GM18868 (cell line): ENCODE measurements at regions not wholly inside any gene's neighbourhood (a gene's known extent, or its start where the extent isn't known, plus 50 kb on each side); places are given as distances from the start of the nearest gene placed in this dataset.

Experiments used
- ATAC-seq: cut with Tn5 transposase; IDR thresholded peaks from one replicate; pipeline ENCODE4 v1.9.1; 2021; ENCODE audit warnings: mild to moderate bottlenecking, moderate library complexity; ENCODE audit not compliant: unreplicated experiment

DNA sequence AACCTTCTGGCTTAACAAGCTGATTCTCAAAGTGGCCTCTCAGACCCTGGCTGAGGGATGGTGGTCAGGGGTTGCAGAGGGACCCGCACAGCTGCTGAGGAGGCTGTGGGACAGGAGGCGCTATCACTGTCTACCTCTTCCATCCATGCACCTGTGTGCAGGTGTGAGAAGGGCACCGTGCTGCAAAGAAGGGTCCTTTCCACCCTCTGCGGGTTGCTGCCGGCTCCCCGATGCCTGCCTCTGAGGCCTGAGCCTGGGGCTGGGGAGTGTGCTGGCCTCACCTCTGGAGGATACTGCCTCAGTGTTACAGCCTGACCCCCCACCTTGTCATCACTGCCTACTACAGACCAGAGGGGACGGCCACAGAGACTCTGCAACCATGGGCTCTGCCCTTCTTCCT lies 66.1 kb upstream of the B3GAT1 start:
- no peak for ATAC-seq

DNA sequence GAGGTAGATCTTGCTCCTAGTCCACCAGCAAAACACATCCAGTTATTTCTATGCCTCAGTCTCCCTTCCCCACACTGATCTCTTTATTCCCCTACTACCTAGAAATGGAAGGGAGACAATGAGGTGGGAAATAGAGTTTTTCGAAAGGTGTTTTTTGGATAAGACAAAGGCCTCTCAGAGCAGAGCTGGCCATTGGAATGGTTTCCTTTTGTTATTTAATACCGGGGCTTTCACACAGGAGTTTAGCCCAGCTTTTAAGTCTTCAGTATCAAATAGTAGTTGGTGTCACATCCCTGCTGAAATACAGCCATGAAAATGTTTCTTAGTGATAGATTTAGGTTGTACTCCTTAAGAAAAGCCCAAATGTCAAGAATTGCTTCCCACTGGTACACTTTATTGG lies 65.4 kb upstream of the B3GAT1 start:
- ATAC-seq = no peak

DNA sequence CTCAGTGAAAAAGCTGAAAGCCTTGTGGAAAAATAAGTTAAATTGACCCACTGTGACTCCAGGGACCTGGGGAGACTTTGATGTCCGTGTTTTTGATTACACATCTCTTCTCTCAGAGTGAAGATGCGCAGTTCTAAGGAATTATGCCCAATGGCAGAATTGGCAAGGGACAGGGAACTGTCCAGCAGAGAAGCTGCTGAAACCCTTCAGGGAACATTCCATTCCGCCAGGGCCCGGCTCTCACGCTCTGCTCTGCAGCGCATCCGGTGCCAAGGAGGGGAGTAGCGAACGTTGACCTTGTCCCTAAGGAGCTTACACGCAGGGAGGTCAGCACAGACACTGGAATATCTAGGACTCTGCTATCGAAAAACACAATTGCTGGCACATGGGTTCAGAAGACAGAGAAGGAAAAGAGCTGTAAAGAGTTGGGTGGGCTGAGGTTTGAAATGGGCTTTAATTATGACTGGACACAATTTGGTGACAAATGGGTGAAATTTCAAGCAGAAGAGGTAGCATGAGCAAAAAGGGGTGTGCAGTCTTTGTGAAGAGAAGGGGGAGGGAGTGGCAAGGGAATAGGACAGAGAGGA lies 64.5 kb upstream of the B3GAT1 start:
- ATAC-seq = no peak

DNA sequence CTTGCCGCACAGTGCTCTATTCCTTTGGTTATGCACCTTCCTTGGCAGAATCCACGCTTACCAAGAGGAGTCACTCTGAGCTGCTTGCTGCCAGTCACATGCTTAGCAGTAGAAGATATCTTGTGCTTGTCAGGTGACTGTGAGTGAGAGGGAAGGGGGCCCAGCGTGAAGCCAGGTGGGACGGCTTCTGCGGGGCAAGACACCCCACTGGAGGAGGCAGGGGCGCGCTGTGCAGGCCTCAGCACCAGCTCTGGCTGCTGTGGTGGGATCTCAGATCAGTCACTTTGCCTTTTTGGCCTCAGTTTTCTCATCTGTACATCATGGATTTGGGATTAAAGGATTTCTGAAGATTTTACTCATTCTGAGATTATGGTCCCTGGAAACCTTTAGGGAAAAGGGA lies 63.9 kb upstream of the B3GAT1 start:
- no peak for ATAC-seq

DNA sequence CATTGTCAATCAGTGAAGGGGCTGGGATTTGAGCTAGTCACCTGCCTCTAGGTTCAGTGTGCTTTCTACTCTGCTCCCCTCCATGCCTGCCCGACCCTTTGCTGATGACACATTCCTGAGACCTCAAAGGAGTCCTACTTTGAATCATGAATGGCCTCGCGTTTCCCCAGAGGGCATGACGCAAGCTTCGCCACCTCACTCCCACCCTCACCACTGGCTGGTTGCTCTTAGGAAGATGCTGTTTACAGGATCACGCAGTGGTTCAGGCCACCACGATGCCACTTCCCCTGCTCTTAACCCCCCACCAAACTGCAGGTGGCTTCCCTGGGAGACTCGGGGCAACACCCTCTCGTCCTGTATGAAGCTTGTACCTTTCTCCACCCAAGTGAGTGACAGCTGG lies 62.9 kb upstream of the B3GAT1 start:
- ATAC-seq = no peak

DNA sequence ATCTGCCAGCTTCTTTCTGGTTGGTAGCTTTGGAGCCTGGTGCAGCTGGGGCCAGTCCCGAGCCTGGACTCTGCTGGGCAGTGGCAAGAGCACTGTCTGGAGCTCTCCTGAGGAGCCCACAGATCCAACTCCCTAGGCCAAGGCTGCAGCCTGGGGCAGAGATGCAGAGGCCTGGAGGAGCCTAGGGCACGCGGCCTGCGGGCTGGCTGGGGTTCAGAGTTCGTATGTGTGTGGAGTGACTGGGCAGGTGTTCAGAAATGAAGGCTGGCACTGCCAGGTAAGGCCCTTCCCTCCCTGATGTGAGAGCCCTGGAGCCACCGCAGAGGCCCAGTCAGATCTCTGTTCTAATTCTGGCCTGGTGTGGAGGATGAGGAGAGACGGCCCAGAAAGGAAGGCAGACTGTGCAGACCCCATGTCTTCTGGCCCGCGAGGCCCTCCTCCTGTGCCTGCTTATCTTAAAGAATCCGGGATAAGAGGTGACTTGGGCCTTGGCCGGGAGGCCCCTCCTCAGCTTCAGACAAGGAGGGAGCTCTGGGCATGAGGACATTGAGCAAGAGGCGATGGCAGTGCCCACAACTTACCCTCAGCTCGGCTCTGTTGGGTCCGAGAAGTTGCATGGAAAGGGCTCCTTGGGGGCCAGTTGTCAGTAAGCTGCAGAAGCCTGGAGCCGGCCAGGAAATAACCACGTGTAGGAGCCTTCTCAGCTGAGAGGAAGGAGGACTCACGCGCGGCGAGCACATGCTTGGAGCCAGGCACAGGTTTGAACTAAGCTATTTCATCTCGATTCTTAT lies 62.2 kb upstream of the B3GAT1 start:
- no peak for ATAC-seq

DNA sequence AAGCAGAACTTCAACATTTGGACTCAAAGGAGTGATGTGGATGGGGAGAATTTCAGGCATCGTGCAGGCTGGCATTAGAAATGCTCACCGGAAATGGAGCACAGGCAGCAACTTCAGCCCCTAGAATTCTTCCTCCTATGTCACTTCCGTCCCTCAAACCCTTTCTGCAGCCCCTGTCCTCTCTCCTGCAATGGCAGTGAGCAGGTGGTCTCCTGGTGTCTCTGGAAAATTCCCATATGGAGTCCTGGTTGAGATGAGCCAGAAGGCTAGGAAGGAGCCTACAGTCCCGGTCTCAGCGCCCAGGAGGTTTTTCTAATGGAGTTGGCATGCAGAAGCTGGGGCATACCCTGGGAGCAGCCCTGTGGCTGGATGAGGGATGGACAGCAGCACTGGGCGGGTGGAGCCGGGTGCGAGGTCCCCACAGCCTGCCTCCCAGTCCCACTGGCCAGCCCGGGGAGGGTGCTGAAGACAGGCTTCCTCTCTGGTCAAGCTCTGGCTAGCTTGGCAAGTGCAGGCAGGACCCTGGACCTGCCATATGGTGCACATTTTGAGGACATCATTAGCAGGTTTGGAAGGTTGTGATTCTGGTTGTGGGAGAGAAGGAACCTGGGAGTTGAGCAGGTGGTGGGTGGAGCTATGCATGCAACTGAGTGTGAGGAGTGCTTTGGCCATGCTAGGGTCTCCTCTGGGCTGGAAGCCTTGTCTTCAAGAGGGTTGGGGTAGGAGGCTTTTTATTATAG lies 59.8 kb upstream of the B3GAT1 start:
- no peak for ATAC-seq

DNA sequence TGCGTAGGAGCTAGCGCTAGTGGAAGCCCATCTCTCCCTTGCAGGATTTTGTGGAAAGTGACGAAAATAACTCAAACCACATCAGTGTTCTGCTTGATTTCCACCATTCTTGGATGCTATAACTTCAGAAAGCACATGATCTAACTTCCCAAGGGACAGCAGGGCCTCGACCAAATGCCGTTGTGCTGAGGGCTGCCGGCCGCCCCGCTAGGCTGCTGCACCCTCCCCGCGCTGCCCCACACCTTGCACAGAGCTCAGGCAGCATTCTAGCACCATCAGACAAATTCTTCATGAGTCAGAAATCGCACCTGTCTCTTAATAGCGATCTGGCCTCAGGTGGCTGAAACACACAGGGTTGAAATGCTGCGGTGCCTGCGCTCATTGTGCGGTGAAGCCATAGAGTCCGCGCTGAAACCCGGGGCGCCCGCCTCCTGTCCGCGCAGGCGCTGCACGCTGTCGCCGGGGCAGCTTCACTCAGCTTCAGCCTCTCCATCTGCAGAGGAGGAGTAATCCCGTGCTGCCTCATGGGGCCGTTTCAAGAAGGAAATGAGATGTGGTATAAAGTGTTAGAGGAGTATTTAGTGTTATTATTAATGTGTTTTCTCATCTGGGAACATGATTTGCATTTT lies 59.2 kb upstream of the B3GAT1 start:
- ATAC-seq = no peak

DNA sequence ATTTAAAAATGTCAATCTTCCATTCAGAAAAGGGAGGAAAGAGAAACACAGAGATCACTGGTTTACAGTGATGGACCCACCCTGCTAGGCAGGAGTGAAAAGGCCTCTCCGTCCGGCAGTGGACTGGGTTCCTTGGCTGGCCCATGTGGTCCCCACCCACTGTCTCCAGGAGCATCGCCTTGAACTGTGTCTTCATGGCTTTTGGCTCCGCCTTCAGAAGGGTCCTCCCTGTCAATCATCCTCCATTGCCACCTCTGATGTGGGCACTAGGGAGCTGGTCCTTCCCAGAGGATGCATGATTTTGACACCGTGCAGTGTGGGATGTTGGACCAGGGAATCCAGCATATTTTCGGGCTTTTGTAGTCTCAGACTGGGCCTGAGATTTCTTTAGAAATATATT lies 58.2 kb upstream of the B3GAT1 start:
- no peak for ATAC-seq

DNA sequence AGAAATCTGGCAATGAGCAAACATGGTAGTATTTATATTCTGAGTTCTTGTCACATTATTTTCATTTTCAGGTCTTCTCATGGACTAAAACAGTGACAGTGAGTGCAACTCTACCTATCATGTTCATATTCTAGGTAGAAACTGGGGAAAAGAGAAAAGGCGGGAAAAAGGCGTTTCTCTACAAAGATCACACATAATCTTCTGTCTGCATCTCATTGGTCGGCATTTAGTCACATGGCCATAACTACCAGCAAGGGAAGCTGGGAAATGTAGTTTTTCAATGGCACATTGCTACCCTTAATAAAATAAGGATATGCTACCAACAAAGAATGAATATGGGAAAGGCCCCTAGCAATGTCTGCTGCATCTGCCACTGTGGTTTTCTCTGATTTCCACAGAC lies 57.6 kb upstream of the B3GAT1 start:
- no peak for ATAC-seq

DNA sequence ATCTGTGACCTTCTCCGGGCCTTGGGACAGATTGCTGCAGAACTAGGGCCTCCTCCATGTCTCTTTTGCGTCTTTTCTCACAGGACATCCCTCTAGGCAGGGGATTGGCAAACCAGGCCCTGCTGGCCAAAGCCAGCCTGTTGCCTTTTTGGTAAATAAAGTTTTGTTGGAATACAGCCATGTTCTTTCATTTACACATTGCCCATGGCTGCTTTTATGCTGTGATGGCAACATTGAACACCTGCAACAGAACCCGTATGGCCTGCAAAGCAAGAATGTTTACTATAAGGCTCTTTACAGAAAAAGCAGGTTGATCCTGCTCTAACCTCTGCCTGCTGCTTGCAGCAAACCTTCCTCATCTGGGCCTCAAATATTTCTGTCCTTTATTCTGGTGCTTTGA lies 56.8 kb upstream of the B3GAT1 start:
- ATAC-seq = no peak

DNA sequence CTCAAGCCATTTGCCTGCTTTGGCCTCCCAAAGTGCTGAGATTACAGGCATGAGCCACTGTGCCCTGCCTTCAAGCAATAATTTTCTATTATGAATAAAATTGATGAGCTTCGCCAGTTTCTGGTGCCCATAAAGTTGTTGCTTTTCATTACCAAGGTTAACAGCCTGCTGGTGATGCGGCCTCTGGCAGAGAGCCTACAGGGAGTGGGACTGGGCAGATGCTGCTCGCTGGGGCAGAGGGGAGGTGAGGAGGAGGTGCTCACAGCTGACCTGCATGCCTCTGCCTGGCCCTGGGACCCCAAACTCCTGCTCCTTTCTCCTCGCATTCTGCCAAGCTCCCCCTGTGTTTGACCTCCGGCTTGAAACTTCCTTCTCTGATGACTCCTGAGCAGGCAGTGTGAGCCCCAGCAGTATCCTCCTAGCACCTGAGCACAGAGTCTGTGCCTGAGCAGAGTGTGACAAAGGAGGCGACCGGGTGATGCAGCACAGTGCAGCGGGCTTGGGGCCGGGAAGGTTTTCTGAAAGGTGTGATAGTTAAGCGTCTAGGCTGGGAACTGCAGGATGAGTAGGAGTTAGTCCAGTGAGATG lies 56.1 kb upstream of the B3GAT1 start:
- ATAC-seq = no peak

DNA sequence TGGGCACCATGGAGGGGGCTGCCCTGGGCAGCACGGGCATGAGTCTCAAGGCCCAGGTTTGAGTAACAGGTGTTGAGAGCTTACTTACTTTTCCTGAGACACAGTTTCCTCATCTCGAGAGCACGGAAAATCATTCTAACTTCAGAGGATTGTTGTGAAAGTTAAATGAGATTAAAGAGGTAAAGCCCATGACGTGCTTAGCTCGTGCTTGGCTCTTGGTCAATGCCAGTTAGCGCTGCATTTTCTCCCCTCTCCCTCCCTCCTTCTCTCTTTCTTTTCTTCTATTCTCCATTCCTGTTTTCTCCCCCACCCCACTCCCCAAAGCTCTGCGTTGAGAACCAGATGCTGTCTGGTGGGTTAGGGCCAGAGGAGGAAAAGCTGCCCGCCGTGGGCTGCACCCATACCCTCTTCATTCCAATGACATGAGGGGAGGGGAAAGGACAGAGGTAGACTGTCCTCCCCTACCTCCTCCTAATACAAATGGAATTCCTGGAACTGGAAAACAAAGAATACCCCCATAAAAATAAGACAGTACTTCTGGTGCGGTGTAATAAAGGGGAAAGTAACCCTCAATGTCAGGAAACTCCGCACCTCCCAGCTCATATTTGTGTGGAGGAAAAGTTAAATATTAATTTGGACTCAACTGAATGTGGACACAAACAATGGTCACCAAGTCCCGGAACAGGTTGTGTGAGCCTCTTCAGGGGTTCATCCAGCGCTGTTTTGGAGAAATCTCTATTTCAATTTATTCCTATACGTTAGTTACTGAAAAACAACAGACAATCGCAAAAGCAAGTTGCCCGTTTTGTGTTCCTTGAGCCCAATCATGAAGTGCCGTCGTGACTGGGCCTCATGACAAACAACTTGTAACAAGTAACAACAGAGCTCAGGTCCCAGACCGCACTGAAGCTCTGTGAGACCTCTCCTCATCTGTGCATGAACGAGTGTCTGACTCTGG lies 54.8 kb upstream of the B3GAT1 start:
- no peak for ATAC-seq

DNA sequence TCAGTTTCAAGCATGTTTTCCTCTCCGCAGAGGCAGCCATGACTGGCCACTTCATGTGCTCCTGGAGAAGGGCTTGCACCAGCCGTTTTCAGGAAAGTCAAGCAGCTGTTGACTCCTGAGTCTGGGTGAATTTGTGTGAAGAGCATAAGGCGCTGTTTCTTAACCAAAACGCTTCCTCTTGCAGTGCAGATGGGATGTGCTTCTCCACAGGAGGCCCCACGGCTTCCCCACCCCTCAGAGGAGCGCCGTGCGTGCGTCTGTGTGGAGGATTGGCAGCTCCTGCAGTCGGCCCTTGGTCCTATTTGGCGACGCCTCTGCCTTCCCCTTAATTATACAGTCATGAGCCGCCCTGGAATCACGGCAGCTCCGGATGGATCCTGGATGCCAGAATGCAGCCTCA lies 54.1 kb upstream of the B3GAT1 start:
- ATAC-seq = no peak

DNA sequence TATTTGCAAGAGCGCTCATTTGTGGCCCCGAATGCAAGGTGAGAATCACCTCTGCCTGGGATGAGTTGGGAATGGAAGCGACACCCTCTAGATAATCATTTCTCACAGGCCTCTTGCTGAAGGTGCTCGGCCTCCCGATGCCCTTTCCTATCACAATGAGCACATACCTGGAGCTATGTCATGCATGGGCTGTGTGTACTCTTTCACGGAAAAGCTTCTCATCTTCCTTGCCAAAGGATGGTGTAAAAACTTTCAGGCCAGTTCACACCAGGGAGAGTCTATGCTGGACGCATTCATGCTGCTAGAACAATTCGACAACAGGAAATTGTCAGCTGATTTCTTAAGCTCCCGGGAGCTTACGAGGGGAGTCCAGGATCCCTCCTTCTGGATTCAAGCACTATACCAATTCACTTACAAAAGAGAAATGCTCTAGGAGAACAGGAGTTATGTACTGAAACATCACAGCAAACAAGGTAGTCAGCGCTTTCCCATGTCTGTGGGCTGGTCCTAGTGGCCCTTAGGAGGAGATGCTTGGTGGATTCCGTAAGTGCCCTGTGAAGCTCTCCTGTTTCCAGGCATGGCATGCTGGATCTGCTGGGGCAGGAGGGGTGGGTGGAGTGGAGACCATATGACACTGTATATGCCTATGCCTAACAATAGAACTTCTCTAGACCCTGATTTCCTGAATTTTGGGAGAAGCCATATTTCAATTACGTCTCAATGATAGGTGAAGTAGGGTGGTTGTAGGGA lies 53.1 kb upstream of the B3GAT1 start:
- no peak for ATAC-seq

DNA sequence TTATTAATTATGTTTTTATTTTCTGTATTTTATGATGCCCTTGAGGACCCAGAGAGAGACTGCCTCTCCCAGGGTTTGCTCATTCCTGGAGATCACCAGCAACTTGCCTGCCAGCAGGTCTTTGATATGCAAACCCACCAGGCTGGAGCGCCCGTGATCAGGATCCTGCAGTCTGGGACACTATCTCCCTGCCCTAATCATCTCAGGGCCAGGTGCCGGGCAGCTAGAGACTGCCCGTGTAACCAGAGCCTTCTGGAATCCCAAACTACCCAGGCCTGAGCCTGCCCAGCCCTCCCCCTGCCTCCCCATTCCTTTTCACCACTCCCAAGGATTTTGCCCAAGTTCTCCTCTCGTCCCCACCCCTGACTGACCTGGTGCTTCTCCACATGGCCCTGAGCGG lies 52.2 kb upstream of the B3GAT1 start:
- no peak for ATAC-seq

DNA sequence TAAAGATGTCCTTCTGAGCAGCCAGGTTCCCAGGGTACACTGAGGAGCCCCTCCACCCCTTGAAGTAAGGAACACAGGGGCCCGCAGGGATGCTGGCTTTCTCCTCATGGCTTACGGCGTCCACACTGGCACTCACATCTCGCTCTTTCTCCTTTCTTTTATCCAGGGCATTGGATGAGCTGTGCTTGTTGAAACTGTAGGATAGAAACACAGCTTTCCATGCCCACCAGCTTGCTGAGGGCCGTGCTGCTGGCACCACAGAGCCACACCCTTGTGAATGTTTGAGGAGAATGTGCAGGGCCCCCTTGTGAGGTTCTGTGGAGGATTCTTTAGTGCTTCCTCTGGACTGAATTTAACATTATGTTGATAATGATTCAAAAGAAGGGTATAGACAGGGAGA lies 51.7 kb upstream of the B3GAT1 start:
- ATAC-seq = no peak
